A549 (cell line): ENCODE measurements at regions not wholly inside any gene's neighbourhood (a gene's known extent, or its start where the extent isn't known, plus 50 kb on each side); places are given as distances from the start of the nearest gene placed in this dataset.
A peak's percentile ranks its signal among the peaks of the same experiment; 100 is the strongest.

Source experiments
- ATAC-seq, 2 experiments: fragments of 200-7000 bp in 1 of 2; fragments of >200 bp in 1 of 2; cut with Nextera tagmentation in 1 of 2; cut with Tn5 transposase in 1 of 2; 3 replicates each; pipeline versions ENCODE4 v1.8.0 to v1.9.1; 2018 to 2020; ENCODE audit warnings: mild to moderate bottlenecking in 1 of 2, moderate library complexity in 1 of 2
- CTCF ChIA-PET: fragments of 300-600 bp; sonication (Branson Sonifier 250); formaldehyde crosslinking; extraction: SDS; loops from one replicate; lab custom pipeline; 2021; ENCODE audit warnings: antibody characterized with exemption, inconsistent platforms; lab: Yijun Ruan, JAX
- POLR2A ChIA-PET: fragments of 350-600 bp; formaldehyde crosslinking; extraction: SDS; loops from one replicate; lab custom pipeline; 2021; ENCODE audit warnings: antibody characterized with exemption, inconsistent platforms; lab: Yijun Ruan, JAX
- DNase-seq, 2 experiments: peaks; one replicate each; pipeline versions ENCODE4 v3.0.0 to v3.0.0-alpha.2; 2011 to 2016; ENCODE audit warnings: low read depth in 1 of 2, low spot score in 1 of 2
- FAIRE-seq: peaks from 2 replicates; lab custom pipeline; 2011; peaks lifted over from hg19 to GRCh38; lab: Jason Lieb, UNC
- H3K27ac ChIP-seq, 2 experiments: fragments of >200 bp; sonication (Bioruptor Twin); formaldehyde crosslinking; 3 replicates each; pipeline ENCODE4 v1.5.1; 2016 to 2017
- H3K4me1 ChIP-seq: fragments of >200 bp; sonication (Bioruptor Twin); formaldehyde crosslinking; 3 replicates; pipeline ENCODE4 v1.6.1; 2016
- H3K4me2 ChIP-seq: fragments of >200 bp; sonication (Bioruptor Twin); formaldehyde crosslinking; 3 replicates; pipeline ENCODE4 v1.6.1; 2016
- H3K4me3 ChIP-seq: fragments of >200 bp; sonication (Bioruptor Twin); formaldehyde crosslinking; 3 replicates; pipeline ENCODE4 v1.5.1; 2016
- H3K9me3 ChIP-seq: fragments of >200 bp; sonication (Bioruptor Twin); formaldehyde crosslinking; 3 replicates; pipeline ENCODE4 v1.6.1; 2016
- BHLHE40 ChIP-seq: IDR thresholded peaks from 2 replicates; pipeline ENCODE4 v1.6.1; 2012; ENCODE audit warnings: low read depth, low read length, inconsistent platforms
- EHF ChIP-seq: fragments of 250-450 bp; sonication (Bioruptor Pico); IDR thresholded peaks from 2 replicates; pipeline ENCODE4 v1.5.0; 2020; ENCODE audit warnings: mild to moderate bottlenecking
- FOSL2 ChIP-seq, 2 experiments: fragments of 450-650 bp in 1 of 2; fragments of >200 bp in 1 of 2; sonication (Bioruptor Twin) in 1 of 2; formaldehyde crosslinking; IDR thresholded peaks; 2 replicates each; pipeline versions ENCODE4 v1.5.0 to v1.6.1; 2016 to 2020; ENCODE audit warnings: mild to moderate bottlenecking in 1 of 2, moderate library complexity in 1 of 2
- FOXS1 ChIP-seq: fragments of 250-450 bp; sonication (Bioruptor Pico); IDR thresholded peaks from 2 replicates; pipeline ENCODE4 v1.5.0; 2020; ENCODE audit warnings: mild to moderate bottlenecking, moderate library complexity
- GATA3 ChIP-seq: IDR thresholded peaks from 2 replicates; pipeline ENCODE4 v1.6.1; 2012; ENCODE audit warnings: borderline replicate concordance
- HDAC2 ChIP-seq: fragments of 200-600 bp; sonication (generic); IDR thresholded peaks from 2 replicates; pipeline ENCODE4 v1.6.1; 2016
- HOXA7 ChIP-seq: fragments of 250-450 bp; sonication (Bioruptor Pico); IDR thresholded peaks from 2 replicates; pipeline ENCODE4 v1.5.0; 2020; ENCODE audit warnings: mild to moderate bottlenecking, moderate library complexity
- HOXB5 ChIP-seq: fragments of 250-450 bp; sonication (Bioruptor Pico); IDR thresholded peaks from 2 replicates; pipeline ENCODE4 v1.5.0; 2020; ENCODE audit warnings: mild to moderate bottlenecking, moderate library complexity
- JUN ChIP-seq, 2 experiments: fragments of >200 bp; sonication (Bioruptor Twin); formaldehyde crosslinking; IDR thresholded peaks; 2 replicates in 1 of 2; 3 replicates in 1 of 2; pipeline ENCODE4 v1.6.1; 2016 to 2017
- MAFK ChIP-seq: fragments of 450-650 bp; IDR thresholded peaks from 2 replicates; pipeline ENCODE4 v1.6.1; 2014; ENCODE audit not compliant: partially characterized antibody
- MAZ ChIP-seq: fragments of 150-350 bp; IDR thresholded peaks from 2 replicates; pipeline ENCODE4 v1.6.1; 2014; ENCODE audit warnings: antibody characterized with exemption, low read depth, low read length, borderline replicate concordance
- MYC ChIP-seq: IDR thresholded peaks from 2 replicates; pipeline ENCODE4 v1.6.1; 2012; ENCODE audit warnings: mild to moderate bottlenecking, inconsistent platforms, low read length, improper control_type of control experiment, borderline replicate concordance
- NPAS2 ChIP-seq: fragments of 250-450 bp; sonication (Bioruptor Pico); IDR thresholded peaks from 2 replicates; pipeline ENCODE4 v1.8.0; 2022; ENCODE audit warnings: mild to moderate bottlenecking, moderate library complexity, borderline replicate concordance
- NR3C1 ChIP-seq: fragments of >200 bp; sonication (Bioruptor Twin); formaldehyde crosslinking; IDR thresholded peaks from 3 replicates; pipeline ENCODE4 v1.6.1; 2017
- POLR2AphosphoS2 ChIP-seq: conservative IDR thresholded peaks from 2 replicates; pipeline ENCODE4 v1.6.1; 2012; ENCODE audit warnings: low read length, improper control_type of control experiment, inconsistent platforms
- RAD21 ChIP-seq, 2 experiments: fragments of >200 bp in 1 of 2; sonication (Bioruptor Twin) in 1 of 2; formaldehyde crosslinking in 1 of 2; IDR thresholded peaks in 1 of 2; conservative IDR thresholded peaks in 1 of 2; 2 replicates in 1 of 2; 3 replicates in 1 of 2; pipeline ENCODE4 v1.6.1; 2012 to 2018; ENCODE audit warnings: inconsistent platforms in 1 of 2
- RARB ChIP-seq: fragments of 250-450 bp; sonication (Bioruptor Pico); IDR thresholded peaks from 2 replicates; pipeline ENCODE4 v1.8.0; 2021; ENCODE audit warnings: mild to moderate bottlenecking, moderate library complexity
- RNF2 ChIP-seq: fragments of 200-600 bp; sonication (generic); IDR thresholded peaks from 2 replicates; pipeline ENCODE4 v1.6.1; 2016; ENCODE audit warnings: low read depth, mild to moderate bottlenecking, antibody characterized with exemption, moderate library complexity, borderline replicate concordance
- SMC3 ChIP-seq: fragments of >200 bp; sonication (Bioruptor Twin); formaldehyde crosslinking; IDR thresholded peaks from 3 replicates; pipeline ENCODE4 v1.6.1; 2018; ENCODE audit warnings: inconsistent platforms
- ZFP36 ChIP-seq: fragments of 450-650 bp; IDR thresholded peaks from 2 replicates; pipeline ENCODE4 v1.6.1; 2014; ENCODE audit warnings: borderline replicate concordance; ENCODE audit not compliant: partially characterized antibody
- WGBS: methylation state at CpG from one replicate; pipeline ENCODE4 v1.1.6; 2017; ENCODE audit errors: missing lambda C conversion rate; 5-methylcytosine and 5-hydroxymethylcytosine counted together
- TF ChIP-seq, protein P1 (sequence below): fragments of >200 bp; sonication (Bioruptor Twin); formaldehyde crosslinking; IDR thresholded peaks from 3 replicates; pipeline ENCODE4 v1.5.1; 2016
- TF ChIP-seq, protein P2 (sequence below): IDR thresholded peaks from 2 replicates; pipeline ENCODE4 v1.6.1; 2012

GRCh38 chr1:212155219-212155618 is 119.7 kb downstream of the DTL start:
- FAIRE-seq (no peak), ATAC-seq (no peak), DNase-seq (no peak)
- TF ChIP-seq RARB (CRISPR knock-in tag) (no peak), RNF2 (no peak), NR3C1 (no peak), GATA3 (no peak), FOXS1 (CRISPR knock-in tag) (no peak), FOSL2 (IDR thresholded peaks at IDR 0.05) (no peak), FOSL2 (CRISPR knock-in tag; IDR thresholded peaks at IDR 0.05) (no peak), NPAS2 (CRISPR knock-in tag) (no peak)
- ChIA-PET POLR2A (no interaction called here), CTCF (no interaction called here)
- Histone ChIP-seq H3K9me3 (no peaks in the 10 kb centered on the region), H3K4me1 (no peaks in the 10 kb centered on the region), H3K4me2 (no peak overlapping the region), H3K4me3 (no peak overlapping the region), H3K27ac (no peak overlapping the region)

GRCh38 chr1:212157252-212157651 is 121.7 kb downstream of the DTL start:
- ATAC-seq (no peak), FAIRE-seq (no peak)
- Histone ChIP-seq H3K4me1 (no peaks in the 10 kb centered on the region), H3K27ac (no peak overlapping the region), H3K9me3 (no peaks in the 10 kb centered on the region)
- WGBS: 88% methylated on average over 6 of the region's 6 CpGs
- CTCF ChIA-PET: interaction anchor here (0.8 kb wide), 1 partner anchor 86 kb away, joined by 3 read pairs; no protein-coding TSS in a partner anchor
- TF ChIP-seq, protein P1, sequence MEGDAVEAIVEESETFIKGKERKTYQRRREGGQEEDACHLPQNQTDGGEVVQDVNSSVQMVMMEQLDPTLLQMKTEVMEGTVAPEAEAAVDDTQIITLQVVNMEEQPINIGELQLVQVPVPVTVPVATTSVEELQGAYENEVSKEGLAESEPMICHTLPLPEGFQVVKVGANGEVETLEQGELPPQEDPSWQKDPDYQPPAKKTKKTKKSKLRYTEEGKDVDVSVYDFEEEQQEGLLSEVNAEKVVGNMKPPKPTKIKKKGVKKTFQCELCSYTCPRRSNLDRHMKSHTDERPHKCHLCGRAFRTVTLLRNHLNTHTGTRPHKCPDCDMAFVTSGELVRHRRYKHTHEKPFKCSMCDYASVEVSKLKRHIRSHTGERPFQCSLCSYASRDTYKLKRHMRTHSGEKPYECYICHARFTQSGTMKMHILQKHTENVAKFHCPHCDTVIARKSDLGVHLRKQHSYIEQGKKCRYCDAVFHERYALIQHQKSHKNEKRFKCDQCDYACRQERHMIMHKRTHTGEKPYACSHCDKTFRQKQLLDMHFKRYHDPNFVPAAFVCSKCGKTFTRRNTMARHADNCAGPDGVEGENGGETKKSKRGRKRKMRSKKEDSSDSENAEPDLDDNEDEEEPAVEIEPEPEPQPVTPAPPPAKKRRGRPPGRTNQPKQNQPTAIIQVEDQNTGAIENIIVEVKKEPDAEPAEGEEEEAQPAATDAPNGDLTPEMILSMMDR: no peak
- no peak for TF ChIP-seq SMC3
- no peak for TF ChIP-seq HOXA7 (CRISPR knock-in tag)
- no peak for TF ChIP-seq HOXB5 (CRISPR knock-in tag)
- TF ChIP-seq, all 56 proteins: peak for 0
- POLR2A ChIA-PET: no interaction called here
- no peak overlapping the region for H3K4me3 ChIP-seq
- DNase-seq: no peak
- no peak overlapping the region for H3K4me2 ChIP-seq

DNA sequence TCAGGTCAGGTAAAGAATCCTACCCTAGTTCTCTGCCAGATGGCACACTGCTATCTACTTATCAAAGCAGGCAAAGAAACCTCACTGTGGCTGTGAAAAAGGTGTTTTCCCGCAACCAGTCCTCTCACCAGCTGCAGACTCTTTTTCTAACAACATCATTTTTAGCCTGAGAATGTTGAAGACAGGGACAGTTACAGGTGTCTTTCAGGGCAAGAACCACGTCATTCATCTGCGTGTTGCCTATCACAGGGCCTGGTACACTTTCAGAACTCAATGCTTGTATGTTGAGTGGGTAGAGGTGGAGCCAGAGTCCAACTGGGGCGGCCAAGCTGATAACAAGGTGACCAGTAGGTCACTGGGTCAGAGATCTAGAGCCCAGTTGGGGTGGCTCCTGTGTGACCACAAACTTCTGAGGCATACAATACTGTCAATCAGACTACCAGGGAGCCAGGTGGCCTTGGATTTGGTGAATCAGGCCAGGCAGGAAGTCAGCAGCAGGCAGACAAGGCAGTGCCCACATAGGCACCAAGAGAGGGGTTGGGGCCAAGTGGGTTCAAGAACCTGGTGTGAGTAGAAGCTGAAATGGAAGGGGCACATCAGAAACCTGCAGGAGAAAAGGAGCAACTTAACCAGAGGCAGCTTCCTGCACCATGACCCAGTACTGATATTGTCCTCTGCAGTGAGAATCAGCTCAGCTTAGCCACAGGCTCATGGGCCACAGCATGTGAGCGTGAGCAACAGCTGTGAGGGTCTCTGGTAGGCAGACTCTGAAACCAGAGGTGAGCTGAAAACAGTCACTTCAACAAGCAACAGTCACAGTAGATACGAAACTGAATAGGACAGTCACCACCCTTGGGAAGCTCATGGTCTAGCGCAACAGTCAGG is 123.6 kb downstream of the DTL start:
- CTCF ChIA-PET: interaction anchor here (1.3 to 1.6 kb wide), 2 partner anchors 43 to 88 kb away, joined by 3 to 4 read pairs; no protein-coding TSS in a partner anchor
- Histone ChIP-seq H3K4me2 (no peak overlapping the region), H3K4me1 (no peaks in the 10 kb centered on the region), H3K27ac (no peak overlapping the region), H3K9me3 (no peaks in the 10 kb centered on the region), H3K4me3 (no peak overlapping the region)
- POLR2A ChIA-PET: no interaction called here
- 82% methylated on average over 7 of the region's 7 CpGs for WGBS
- ATAC-seq: no peak
- no peak for DNase-seq
- no peak for FAIRE-seq
- no peak for TF ChIP-seq RAD21 (conservative IDR thresholded peaks at IDR 0.05 in 1 of 2, IDR thresholded peaks at IDR 0.05 in 1 of 2)
- TF ChIP-seq, protein P2, sequence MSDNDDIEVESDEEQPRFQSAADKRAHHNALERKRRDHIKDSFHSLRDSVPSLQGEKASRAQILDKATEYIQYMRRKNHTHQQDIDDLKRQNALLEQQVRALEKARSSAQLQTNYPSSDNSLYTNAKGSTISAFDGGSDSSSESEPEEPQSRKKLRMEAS: no peak

DNA sequence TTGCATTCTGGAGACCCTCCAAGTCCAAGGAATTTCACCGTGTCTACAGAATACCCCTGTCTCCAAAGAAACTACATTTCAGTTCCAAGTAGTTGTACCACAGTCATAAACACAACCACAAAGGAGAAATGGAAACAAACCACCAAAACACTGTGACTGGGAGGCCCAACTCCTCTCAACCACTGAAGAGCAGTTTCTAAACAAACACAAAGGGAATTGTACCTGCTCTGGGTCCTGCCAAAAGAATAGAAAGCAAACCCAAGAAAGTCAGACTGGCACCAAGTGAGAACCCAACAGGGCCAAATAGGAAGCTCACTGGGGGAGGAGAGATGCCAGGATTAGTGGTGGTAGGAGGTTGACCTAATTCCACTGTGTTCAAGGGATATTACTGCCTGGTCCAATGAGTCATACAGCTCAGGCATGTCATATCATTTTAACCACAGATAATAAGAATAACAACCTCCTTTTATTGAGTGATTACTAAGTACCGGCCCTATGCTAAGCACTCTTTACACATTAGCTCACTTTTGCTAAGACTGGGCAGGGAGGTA is 123.9 kb upstream of the PPP2R5A start:
- H3K4me3 ChIP-seq: no peak overlapping the region
- WGBS: 85% methylated on average over 2 of the region's 2 CpGs
- no peak overlapping the region for H3K4me2 ChIP-seq
- no peak for FAIRE-seq
- peak; percentile 25 to 43; a peak in 2 of 6 replicates for ATAC-seq
- POLR2A ChIA-PET: no interaction called here
- no peaks in the 10 kb centered on the region for H3K4me1 ChIP-seq
- no peaks in the 10 kb centered on the region for H3K9me3 ChIP-seq
- TF ChIP-seq BHLHE40 (no peak), FOXS1 (CRISPR knock-in tag) (no peak), MAZ (no peak), EHF (CRISPR knock-in tag) (no peak), POLR2AphosphoS2 (no peak), MAFK (no peak), RNF2 (no peak), JUN (IDR thresholded peaks at IDR 0.05) (no peak), ZFP36 (no peak), HDAC2 (no peak), MYC (no peak)
- no peak overlapping the region for H3K27ac ChIP-seq
- CTCF ChIA-PET: interaction anchor here (1.0 to 1.8 kb wide), 2 partner anchors 9 to 56 kb away, joined by 3 to 4 read pairs; no protein-coding TSS in a partner anchor
- DNase-seq: no peak
